ENCODE measurements at regions not wholly inside any gene's neighbourhood (a gene's known extent, or its start where the extent isn't known, plus 50 kb on each side); places are given as distances from the start of the nearest gene placed in this dataset.
A peak's percentile ranks its signal among the peaks of the same experiment; 100 is the strongest.

DNA sequence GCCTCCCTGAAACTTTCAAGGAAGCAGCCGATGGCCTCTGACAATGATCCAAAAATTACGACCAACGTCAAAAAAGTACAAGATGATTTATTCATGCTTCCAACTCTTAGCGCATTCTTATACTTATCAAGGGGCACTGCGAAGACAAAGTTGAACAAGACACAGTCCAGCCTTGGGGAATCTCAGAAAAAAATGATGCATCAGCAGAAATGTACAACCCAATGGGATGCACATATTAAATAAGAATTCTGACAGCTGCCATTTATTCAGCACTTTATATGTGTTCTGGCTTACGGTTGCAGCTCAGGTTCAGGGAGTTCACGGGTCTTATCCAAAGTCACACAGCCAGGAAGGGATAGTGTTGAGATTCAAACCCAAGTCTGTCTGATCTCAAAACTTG, 96.0 kb upstream of the CPLX2 start:
- Histone ChIP-seq H3K27ac (no peak overlapping the region), H3K4me3 (no peak overlapping the region), H3K36me3 (ENCODE audit: insufficient read depth in 1 of 2, low read depth in 1 of 2) (no peaks in the 10 kb centered on the region), H3K9me3 (no peaks in the 10 kb centered on the region), H3K27me3 (ENCODE audit: insufficient read depth in 3 of 3, low read length in 2 of 3) (peaks cover 6 to 44% (median 12%) of the 10 kb centered on the region in 3 donors), H3K4me1 (no peaks in the 10 kb centered on the region)
- WGBS, 3 donors, result 76 to 81% (median 77%) methylated on average over 7 of the region's 7 CpGs
- intact Hi-C loops (cut with DNase I), result no loop called here
- ATAC-seq (no peak), DNase-seq (no peak)
- TF ChIP-seq, protein P1, sequence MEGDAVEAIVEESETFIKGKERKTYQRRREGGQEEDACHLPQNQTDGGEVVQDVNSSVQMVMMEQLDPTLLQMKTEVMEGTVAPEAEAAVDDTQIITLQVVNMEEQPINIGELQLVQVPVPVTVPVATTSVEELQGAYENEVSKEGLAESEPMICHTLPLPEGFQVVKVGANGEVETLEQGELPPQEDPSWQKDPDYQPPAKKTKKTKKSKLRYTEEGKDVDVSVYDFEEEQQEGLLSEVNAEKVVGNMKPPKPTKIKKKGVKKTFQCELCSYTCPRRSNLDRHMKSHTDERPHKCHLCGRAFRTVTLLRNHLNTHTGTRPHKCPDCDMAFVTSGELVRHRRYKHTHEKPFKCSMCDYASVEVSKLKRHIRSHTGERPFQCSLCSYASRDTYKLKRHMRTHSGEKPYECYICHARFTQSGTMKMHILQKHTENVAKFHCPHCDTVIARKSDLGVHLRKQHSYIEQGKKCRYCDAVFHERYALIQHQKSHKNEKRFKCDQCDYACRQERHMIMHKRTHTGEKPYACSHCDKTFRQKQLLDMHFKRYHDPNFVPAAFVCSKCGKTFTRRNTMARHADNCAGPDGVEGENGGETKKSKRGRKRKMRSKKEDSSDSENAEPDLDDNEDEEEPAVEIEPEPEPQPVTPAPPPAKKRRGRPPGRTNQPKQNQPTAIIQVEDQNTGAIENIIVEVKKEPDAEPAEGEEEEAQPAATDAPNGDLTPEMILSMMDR (IDR thresholded peaks at IDR 0.05), result no peak

DNA sequence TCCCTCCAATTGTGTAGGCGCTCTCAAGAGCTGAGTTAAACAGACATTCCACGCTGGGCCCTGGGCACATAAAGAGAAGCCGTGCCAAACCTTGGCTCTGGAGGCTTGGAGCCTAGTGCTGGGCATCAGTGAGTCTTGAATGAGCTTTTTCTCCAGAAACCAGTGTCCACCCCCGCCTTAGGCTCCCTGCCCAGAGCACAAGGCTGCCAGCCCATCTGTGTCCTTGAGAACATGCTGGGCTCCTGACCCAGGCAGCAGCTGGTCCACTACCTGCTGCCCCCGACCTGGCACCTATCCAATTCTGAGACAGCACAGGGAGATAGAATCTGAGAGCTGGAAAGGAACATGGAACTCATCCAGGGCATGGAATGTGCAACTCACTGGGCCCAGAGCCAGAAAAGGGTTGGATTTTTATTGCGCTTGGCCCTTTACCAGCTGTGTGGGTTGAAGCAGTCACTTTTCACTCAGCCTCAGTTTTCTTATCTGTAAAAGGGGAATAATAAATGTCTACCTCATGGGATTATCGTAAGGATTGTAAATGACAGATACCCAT, 92.4 kb upstream of the CPLX2 start:
- no peak for ATAC-seq
- intact Hi-C loops (cut with DNase I), result no loop called here
- Histone ChIP-seq H3K36me3 (ENCODE audit: insufficient read depth in 1 of 2, low read depth in 1 of 2) (no peaks in the 10 kb centered on the region), H3K9me3 (no peaks in the 10 kb centered on the region), H3K4me3 (no peak overlapping the region), H3K4me1 (no peaks in the 10 kb centered on the region), H3K27ac (no peak overlapping the region), H3K27me3 (ENCODE audit: insufficient read depth in 3 of 3, low read length in 2 of 3) (peaks cover 3 to 11% (median 4%) of the 10 kb centered on the region in 3 donors)
- 47 to 53% (median 52%) methylated on average over 7 of the region's 7 CpGs for WGBS, 3 donors
- DNase-seq, result peak in 1 of 2 donors; percentile 36
- TF ChIP-seq, protein P1 (IDR thresholded peaks at IDR 0.05), result no peak

DNA sequence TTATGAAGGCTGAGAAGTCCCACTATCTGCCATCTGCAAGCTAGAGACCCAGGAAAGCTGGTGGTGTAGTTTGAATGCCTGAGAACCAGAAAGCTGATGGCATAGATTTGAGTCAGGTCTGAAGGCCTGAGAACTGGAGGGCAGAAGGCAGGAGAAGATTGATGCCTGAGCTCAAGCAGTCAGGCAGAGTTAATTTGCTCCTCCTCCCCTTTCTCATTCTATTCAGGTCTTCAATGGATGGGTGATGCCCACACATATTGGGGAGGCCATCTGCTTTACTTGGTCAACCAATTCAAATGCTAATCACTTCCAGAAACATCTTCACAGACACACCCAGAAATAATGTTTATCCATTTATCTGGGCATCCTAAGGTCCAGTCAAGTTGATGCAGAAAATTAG, 87.6 kb upstream of the CPLX2 start:
- no peak for DNase-seq
- no peak overlapping the region for H3K4me3 ChIP-seq
- TF ChIP-seq, protein P1 (IDR thresholded peaks at IDR 0.05), result no peak
- no peaks in the 10 kb centered on the region for H3K9me3 ChIP-seq
- no peak overlapping the region for H3K27ac ChIP-seq
- no peaks in the 10 kb centered on the region for H3K4me1 ChIP-seq
- peaks cover 0 to 20% (median 9%) of the 10 kb centered on the region in 3 donors for H3K27me3 ChIP-seq (ENCODE audit: insufficient read depth in 3 of 3, low read length in 2 of 3)
- ATAC-seq, result no peak
- intact Hi-C loops (cut with DNase I), result no loop called here
- no peaks in the 10 kb centered on the region for H3K36me3 ChIP-seq (ENCODE audit: insufficient read depth in 1 of 2, low read depth in 1 of 2)

DNA sequence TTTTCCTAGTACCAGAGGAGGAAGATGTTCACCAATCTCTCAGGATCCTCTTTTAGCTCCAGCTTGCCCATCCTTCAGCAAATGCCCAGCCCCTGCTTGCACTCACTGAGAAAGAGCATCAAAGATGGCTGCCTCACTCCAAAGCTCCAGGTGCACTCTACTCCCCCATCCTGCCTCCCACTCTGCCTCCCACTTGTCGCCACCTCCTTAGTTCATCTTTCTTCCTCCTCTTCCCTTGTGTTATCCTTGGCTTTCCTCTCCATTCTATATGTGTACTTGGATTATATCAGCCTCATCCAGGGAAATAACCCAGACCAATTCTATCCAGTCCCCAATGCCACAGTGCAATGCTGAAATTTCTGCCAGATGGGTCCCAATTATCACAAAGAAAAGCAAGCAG, 87.1 kb upstream of the CPLX2 start:
- H3K4me3 ChIP-seq, result no peak overlapping the region
- H3K27me3 ChIP-seq (ENCODE audit: insufficient read depth in 3 of 3, low read length in 2 of 3), result peaks cover 0 to 20% (median 9%) of the 10 kb centered on the region in 3 donors
- ATAC-seq (no peak), DNase-seq (no peak)
- H3K36me3 ChIP-seq (ENCODE audit: insufficient read depth in 1 of 2, low read depth in 1 of 2), result no peaks in the 10 kb centered on the region
- TF ChIP-seq, protein P1 (IDR thresholded peaks at IDR 0.05), result no peak
- WGBS, 3 donors, result 68 to 78% (median 69%) methylated on average over 1 of the region's 1 CpG
- intact Hi-C loops (cut with DNase I), result no loop called here
- no peaks in the 10 kb centered on the region for H3K9me3 ChIP-seq
- no peaks in the 10 kb centered on the region for H3K4me1 ChIP-seq
- no peak overlapping the region for H3K27ac ChIP-seq

GRCh38 chr5:175785681-175786080, 85.7 kb upstream of the CPLX2 start:
- DNase-seq, result no peak
- Histone ChIP-seq H3K27ac (no peak overlapping the region), H3K4me3 (no peak overlapping the region), H3K9me3 (no peaks in the 10 kb centered on the region), H3K27me3 (ENCODE audit: insufficient read depth in 3 of 3, low read length in 2 of 3) (peaks cover 0 to 20% (median 9%) of the 10 kb centered on the region in 3 donors), H3K4me1 (no peaks in the 10 kb centered on the region), H3K36me3 (ENCODE audit: insufficient read depth in 1 of 2, low read depth in 1 of 2) (no peaks in the 10 kb centered on the region)
- no peak for ATAC-seq
- intact Hi-C loops (cut with DNase I), result no loop called here
- TF ChIP-seq, protein P1 (IDR thresholded peaks at IDR 0.05), result no peak

Data from psoas muscle (tissue), 7 donors.